CD4-positive, alpha-beta T cell (primary cell): ENCODE measurements at regions not wholly inside any gene's neighbourhood (a gene's known extent, or its start where the extent isn't known, plus 50 kb on each side); places are given as distances from the start of the nearest gene placed in this dataset.
"Not testable (repeated sequence)": the region's sequence is repeated elsewhere in the genome, so short reads cannot be mapped to it uniquely, and the experiment has no call there.

Experiments
- ATAC-seq: fragments of 200-7000 bp; cut with Tn5 transposase; one replicate; pipeline ENCODE4 v1.10.0; 2022; ENCODE audit warnings: mild to moderate bottlenecking; ENCODE audit not compliant: poor library complexity
- CTCF ChIA-PET: fragments of 350-600 bp; sonication (Branson Sonifier 250); formaldehyde crosslinking; loops from one replicate; lab custom pipeline; 2021; ENCODE audit warnings: antibody characterized with exemption, inconsistent platforms; lab: Charles Lee
- POLR2A ChIA-PET: fragments of 350-600 bp; sonication (Branson Sonifier 250); formaldehyde crosslinking; loops from one replicate; lab custom pipeline; 2021; ENCODE audit warnings: antibody characterized with exemption, inconsistent platforms; lab: Charles Lee
- DNase-seq, 14 experiments: peaks; one replicate each; pipeline ENCODE4 v3.0.0-alpha.2; 2013 to 2020; ENCODE audit warnings: mixed read lengths in 2 of 14
- H3K27ac ChIP-seq, 2 donors: one replicate each; pipeline versions ENCODE4 v1.5.1 to v1.7.0; 2013; ENCODE audit warnings: low read length in 2 of 2, low read depth in 1 of 2, mild to moderate bottlenecking in 1 of 2
- H3K27me3 ChIP-seq, 2 experiments: 1 replicate in 1 of 2; 2 replicates in 1 of 2; pipeline versions ENCODE4 v1.6.1 to v1.7.0; 2013; ENCODE audit warnings: low read length in 2 of 2, control low read depth in 1 of 2, mild to moderate bottlenecking in 1 of 2, moderate library complexity in 1 of 2; ENCODE audit not compliant: insufficient read depth in 2 of 2, control insufficient read depth in 1 of 2
- H3K36me3 ChIP-seq: one replicate; pipeline ENCODE4 v1.6.1; 2013; ENCODE audit warnings: low read length, control low read depth; ENCODE audit not compliant: insufficient read depth
- H3K4me1 ChIP-seq: one replicate; pipeline ENCODE4 v1.6.1; 2013; ENCODE audit warnings: low read length, control low read depth; ENCODE audit not compliant: insufficient read depth
- H3K4me3 ChIP-seq: one replicate; pipeline ENCODE4 v1.5.1; 2013; ENCODE audit warnings: mild to moderate bottlenecking, low read length, moderate library complexity
- H3K9me3 ChIP-seq, 2 experiments: 1 replicate in 1 of 2; 2 replicates in 1 of 2; pipeline versions ENCODE4 v1.6.1 to v1.7.0; 2013; ENCODE audit warnings: low read length in 2 of 2, mild to moderate bottlenecking in 2 of 2, control low read depth in 1 of 2, moderate library complexity in 1 of 2; ENCODE audit not compliant: control insufficient read depth in 1 of 2, insufficient read depth in 1 of 2
- H3K27ac Mint-ChIP-seq: one replicate; pipeline ENCODE4 v1.8.0; 2020; ENCODE audit warnings: mixed read lengths
- H3K27me3 Mint-ChIP-seq: one replicate; pipeline ENCODE4 v1.8.0; 2021; ENCODE audit warnings: mixed read lengths
- H3K36me3 Mint-ChIP-seq: one replicate; pipeline ENCODE4 v1.8.0; 2021; ENCODE audit warnings: low read depth, mixed read lengths
- H3K4me1 Mint-ChIP-seq: one replicate; pipeline ENCODE4 v1.8.0; 2021; ENCODE audit warnings: low read depth, mixed read lengths
- H3K4me3 Mint-ChIP-seq: one replicate; pipeline ENCODE4 v1.8.0; 2020; ENCODE audit warnings: mild to moderate bottlenecking, mixed read lengths
- H3K9me3 Mint-ChIP-seq: one replicate; pipeline ENCODE4 v1.8.0; 2020; ENCODE audit warnings: mixed read lengths
- CTCF ChIP-seq: fragments of 200-600 bp; IDR thresholded peaks from one replicate; pipeline ENCODE4 v1.8.0; 2022; ENCODE audit warnings: antibody characterized with exemption, mild to moderate bottlenecking
- intact Hi-C, 2 experiments: fragments of 100-400 bp; cut with DNase I in 1 of 2; cut with micrococcal nuclease in 1 of 2; formaldehyde crosslinking; loops; one replicate each; pipeline versions ENCODE4 v1.15.1 to v1.9.0; 2023 to 2025; cut with DNase I, micrococcal nuclease

- H3K4me3 ChIP-seq, H3K9me3 Mint-ChIP-seq, H3K9me3 ChIP-seq, H3K4me3 Mint-ChIP-seq, ATAC-seq, H3K27me3 Mint-ChIP-seq, H3K27ac Mint-ChIP-seq, H3K36me3 Mint-ChIP-seq, H3K36me3 ChIP-seq, H3K27ac ChIP-seq, intact Hi-C loops, H3K27me3 ChIP-seq, DNase-seq: not testable (repeated sequence)
- ChIA-PET POLR2A (interaction anchor here (1.6 kb wide), 1 partner anchor 20 kb away, joined by 3 read pairs; no protein-coding TSS in a partner anchor), CTCF (interaction anchor here (1.0 kb wide), 1 partner anchor 8 kb away, joined by 3 read pairs; no protein-coding TSS in a partner anchor)
- H3K4me1 ChIP-seq, result peaks cover 28% of the 10 kb centered on the region
- peaks cover 51% of the 10 kb centered on the region for H3K4me1 Mint-ChIP-seq
These were observed 207.9 kb downstream of the BCAS1 start for GRCh38 chr20:53862490-53862889.

- ChIA-PET CTCF (interaction anchor here (1.0 to 1.2 kb wide), 2 partner anchors 8 to 19 kb away, joined by 3 read pairs; no protein-coding TSS in a partner anchor), POLR2A (interaction anchor here (1.1 to 1.6 kb wide), 2 partner anchors 10 to 19 kb away, joined by 3 read pairs; no protein-coding TSS in a partner anchor)
- H3K27me3 ChIP-seq, ATAC-seq, DNase-seq, H3K36me3 ChIP-seq, intact Hi-C loops, H3K4me3 ChIP-seq, H3K9me3 ChIP-seq, H3K4me3 Mint-ChIP-seq, H3K36me3 Mint-ChIP-seq, H3K27ac ChIP-seq, H3K9me3 Mint-ChIP-seq, H3K27me3 Mint-ChIP-seq, H3K27ac Mint-ChIP-seq: not testable (repeated sequence)
- H3K4me1 Mint-ChIP-seq, result peaks cover 51% of the 10 kb centered on the region
- H3K4me1 ChIP-seq, result peaks cover 26% of the 10 kb centered on the region
These were observed 208.3 kb downstream of the BCAS1 start for GRCh38 chr20:53862136-53862397.

- Mint-ChIP-seq H3K9me3 (no peaks in the 10 kb centered on the region), H3K4me1 (peaks cover 46% of the 10 kb centered on the region), H3K4me3 (no peak overlapping the region), H3K27ac (no peak overlapping the region), H3K27me3 (no peaks in the 10 kb centered on the region), H3K36me3 (no peaks in the 10 kb centered on the region)
- no peak for TF ChIP-seq CTCF
- Histone ChIP-seq H3K27ac (no peak overlapping the region), H3K36me3 (no peaks in the 10 kb centered on the region), H3K9me3 (no peaks in the 10 kb centered on the region), H3K4me1 (peaks cover 11% of the 10 kb centered on the region), H3K27me3 (no peaks in the 10 kb centered on the region), H3K4me3 (no peak overlapping the region)
- no peak for ATAC-seq
- intact Hi-C loops, result loop anchor here in 1 of 2 experiments (5.0 kb wide), 1 partner anchor 117 kb away; no protein-coding TSS in a partner anchor
- ChIA-PET CTCF (no interaction called here), POLR2A (interaction anchor here (0.6 to 1.5 kb wide), 3 partner anchors 12 to 307 kb away, joined by 3 to 6 read pairs (median 3); no protein-coding TSS in a partner anchor)
- no peak for DNase-seq
These were observed 210.7 kb downstream of the BCAS1 start for GRCh38 chr20:53859684-53860083.

- H3K4me3 Mint-ChIP-seq, DNase-seq, H3K9me3 ChIP-seq, H3K4me3 ChIP-seq, ATAC-seq, H3K27me3 Mint-ChIP-seq, H3K27me3 ChIP-seq, H3K9me3 Mint-ChIP-seq, H3K27ac ChIP-seq, H3K36me3 ChIP-seq, H3K27ac Mint-ChIP-seq, H3K36me3 Mint-ChIP-seq: not testable (repeated sequence)
- peaks cover 40% of the 10 kb centered on the region for H3K4me1 Mint-ChIP-seq
- H3K4me1 ChIP-seq, result peaks cover 11% of the 10 kb centered on the region
- intact Hi-C loops, result loop anchor here in 1 of 2 experiments (5.0 kb wide), 1 partner anchor 117 kb away; no protein-coding TSS in a partner anchor
- ChIA-PET POLR2A (interaction anchor here (0.6 to 0.7 kb wide), 2 partner anchors 16 to 201 kb away, joined by 3 read pairs; no protein-coding TSS in a partner anchor), CTCF (interaction anchor here (0.6 kb wide), 1 partner anchor 10 kb away, joined by 7 read pairs; no protein-coding TSS in a partner anchor)
These were observed 211.4 kb downstream of the BCAS1 start for GRCh38 chr20:53859009-53859408.

GRCh38 chr20:53858516-53858915 lies 211.9 kb downstream of the BCAS1 start:
- CTCF ChIA-PET, H3K27me3 Mint-ChIP-seq, ATAC-seq, H3K9me3 Mint-ChIP-seq, H3K36me3 Mint-ChIP-seq, POLR2A ChIA-PET, H3K27ac ChIP-seq, H3K36me3 ChIP-seq, H3K4me3 ChIP-seq, DNase-seq, H3K9me3 ChIP-seq, H3K27me3 ChIP-seq, H3K4me3 Mint-ChIP-seq, H3K27ac Mint-ChIP-seq: not testable (repeated sequence)
- H3K4me1 Mint-ChIP-seq, result peaks cover 35% of the 10 kb centered on the region
- H3K4me1 ChIP-seq, result peaks cover 11% of the 10 kb centered on the region
- intact Hi-C loops, result loop anchor here in 1 of 2 experiments (5.0 kb wide), 1 partner anchor 116 kb away; no protein-coding TSS in a partner anchor
